Anterior cingulate cortex (tissue), 58 donors: ENCODE measurements at regions not wholly inside any gene's neighbourhood (a gene's known extent, or its start where the extent isn't known, plus 50 kb on each side); places are given as distances from the start of the nearest gene placed in this dataset.
"Not testable (repeated sequence)": the region's sequence is repeated elsewhere in the genome, so short reads cannot be mapped to it uniquely, and the experiment has no call there.

Experiments
- DNase-seq, 58 donors: peaks; one replicate each; lab custom pipeline; 2025; lab: John Stamatoyannopoulos, UW

- DNase-seq = peak in 41 of 58 donors; percentile 3 to 82 (median 40)
These were observed 339.0 kb downstream of the RFC3 start for GRCh38 chr13:34156841-34157365.

- DNase-seq = no peak
These were observed 342.0 kb downstream of the RFC3 start for GRCh38 chr13:34159946-34160345.

- no peak for DNase-seq
These were observed 344.1 kb downstream of the RFC3 start for GRCh38 chr13:34161931-34162543.

GRCh38 chr13:34162544-34162933 lies 344.6 kb downstream of the RFC3 start:
- no peak for DNase-seq

- no peak for DNase-seq
These were observed 346.6 kb downstream of the RFC3 start for GRCh38 chr13:34164582-34164981.

GRCh38 chr13:34165158-34165557 lies 347.2 kb downstream of the RFC3 start:
- DNase-seq = no peak

- DNase-seq = no peak
These were observed 348.5 kb downstream of the RFC3 start for GRCh38 chr13:34166406-34166805.

- DNase-seq = no peak
These were observed 349.4 kb downstream of the RFC3 start for GRCh38 chr13:34167347-34167746.

- no peak for DNase-seq
These were observed 354.1 kb downstream of the RFC3 start for GRCh38 chr13:34172048-34172447.

GRCh38 chr13:34174671-34175145 lies 356.8 kb downstream of the RFC3 start:
- DNase-seq = no peak

- DNase-seq = no peak
These were observed 357.6 kb downstream of the RFC3 start for GRCh38 chr13:34175551-34175950.

GRCh38 chr13:34176633-34177032 lies 358.7 kb downstream of the RFC3 start:
- no peak for DNase-seq

GRCh38 chr13:34179481-34179880 lies 361.5 kb downstream of the RFC3 start:
- DNase-seq = no peak

- DNase-seq = no peak
These were observed 362.0 kb downstream of the RFC3 start for GRCh38 chr13:34179927-34180326.

- DNase-seq = not testable (repeated sequence)
These were observed 363.3 kb downstream of the RFC3 start for GRCh38 chr13:34181256-34181655.

GRCh38 chr13:34189946-34190345 lies 372.0 kb downstream of the RFC3 start:
- DNase-seq = no peak

- DNase-seq = peak in 7 of 58 donors; percentile 1 to 42 (median 3)
These were observed 383.3 kb downstream of the RFC3 start for GRCh38 chr13:34201050-34201913.

- DNase-seq = no peak
These were observed 389.4 kb downstream of the RFC3 start for GRCh38 chr13:34207334-34207733.

- DNase-seq = no peak
These were observed 389.9 kb downstream of the RFC3 start for GRCh38 chr13:34207872-34208271.

GRCh38 chr13:34208336-34208735 lies 390.4 kb downstream of the RFC3 start:
- no peak for DNase-seq

GRCh38 chr13:34210341-34210740 lies 392.4 kb downstream of the RFC3 start:
- DNase-seq = no peak

- no peak for DNase-seq
These were observed 396.7 kb downstream of the RFC3 start for GRCh38 chr13:34214686-34215085.
